GM12891 (cell line): ENCODE measurements at regions not wholly inside any gene's neighbourhood (a gene's known extent, or its start where the extent isn't known, plus 50 kb on each side); places are given as distances from the start of the nearest gene placed in this dataset.

Source experiments
- POLR2A ChIP-seq: IDR thresholded peaks from 2 replicates; pipeline ENCODE4 v1.6.1; 2011; ENCODE audit warnings: low read depth, low read length, control low read depth
- POLR2AphosphoS5 ChIP-seq: IDR thresholded peaks from 2 replicates; pipeline ENCODE4 v1.6.1; 2011; ENCODE audit warnings: low read depth, low read length, control low read depth
- POU2F2 ChIP-seq: IDR thresholded peaks from 2 replicates; pipeline ENCODE4 v1.6.1; 2011; ENCODE audit warnings: low read depth, mild to moderate bottlenecking, control low read depth, low read length, moderate library complexity
- SPI1 ChIP-seq: IDR thresholded peaks from 2 replicates; pipeline ENCODE4 v1.6.1; 2011; ENCODE audit warnings: low read depth, low read length, control low read depth
- TAF1 ChIP-seq: IDR thresholded peaks from 2 replicates; pipeline ENCODE4 v1.6.1; 2011; ENCODE audit warnings: low read depth, low read length, control low read depth

DNA sequence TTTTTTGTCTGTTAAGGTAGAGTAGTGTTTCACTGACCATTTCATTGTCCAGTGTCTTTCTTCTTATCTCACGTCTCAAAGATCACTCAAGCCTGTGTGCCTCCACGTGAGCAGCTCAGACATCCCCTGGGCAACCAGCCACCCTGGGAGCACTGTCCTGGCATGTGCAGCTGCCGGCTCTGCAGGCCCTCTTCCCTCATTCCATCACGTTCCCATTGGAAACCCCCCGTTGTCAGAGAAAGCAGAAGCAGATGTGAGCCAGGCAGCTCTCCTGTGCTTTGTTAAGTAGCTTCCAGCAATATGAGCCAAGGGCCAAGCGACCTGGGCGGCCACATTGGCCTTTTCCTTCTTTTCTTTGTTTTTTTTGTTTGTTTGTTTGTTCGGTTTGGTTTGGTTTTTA lies 233.2 kb upstream of the SYNDIG1 start:
- no peak for TF ChIP-seq POLR2AphosphoS5
- TF ChIP-seq POLR2A: no peak
- no peak for TF ChIP-seq TAF1
- TF ChIP-seq POU2F2: no peak
- TF ChIP-seq SPI1: no peak
